ENCODE measurements at regions not wholly inside any gene's neighbourhood (a gene's known extent, or its start where the extent isn't known, plus 50 kb on each side); places are given as distances from the start of the nearest gene placed in this dataset.

GRCh38 chr13:110798081-110798994, 84.8 kb downstream of the ING1 start:
- TF ChIP-seq CTCF (IDR thresholded peaks at IDR 0.05; ENCODE audit: low read depth, low read length, missing input control) = peak; percentile 4
- peak; percentile 49 to 67 for TF ChIP-seq RAD21 (IDR thresholded peaks at IDR 0.05)
- TF ChIP-seq YY1 (IDR thresholded peaks at IDR 0.05) = no peak
- TF ChIP-seq TAF1 (conservative IDR thresholded peaks at IDR 0.05) = no peak
